GM12878 (cell line): ENCODE measurements at regions not wholly inside any gene's neighbourhood (a gene's known extent, or its start where the extent isn't known, plus 50 kb on each side); places are given as distances from the start of the nearest gene placed in this dataset.

Experiments
- ATAC-seq: fragments of 200-7000 bp; cut with Tn5 transposase; 3 replicates; pipeline ENCODE4 v1.9.1; 2020; ENCODE audit warnings: mild to moderate bottlenecking, moderate library complexity
- BruUV-seq: library from RNA; stranded (reverse); fragments of 400-500 nt; replicated peaks from 2 replicates; lab custom pipeline; 2021; lab: Mats Ljungman, UMichigan
- CTCF ChIA-PET: fragments of 300-600 bp; sonication (Branson Sonifier 250); formaldehyde crosslinking; extraction: SDS; loops from one replicate; lab custom pipeline; 2021; ENCODE audit warnings: inconsistent platforms; lab: Yijun Ruan, JAX
- POLR2A ChIA-PET: fragments of 350-600 bp; formaldehyde crosslinking; extraction: SDS; loops from one replicate; lab custom pipeline; 2021; ENCODE audit warnings: inconsistent platforms; lab: Charles Lee
- RAD21 ChIA-PET: fragments of 300-600 bp; sonication (Branson Sonifier 250); formaldehyde crosslinking; loops from one replicate; lab custom pipeline; 2023; ENCODE audit warnings: antibody characterized with exemption; ENCODE audit not compliant: unreplicated experiment; lab: Charles Lee
- SMC1A ChIA-PET: fragments of 300-600 bp; sonication (Branson Sonifier 250); formaldehyde crosslinking; loops from one replicate; lab custom pipeline; 2023; ENCODE audit not compliant: unreplicated experiment, uncharacterized antibody; lab: Charles Lee
- DNase-seq: peaks from one replicate; pipeline ENCODE4 v3.0.0-alpha.2; 2011; ENCODE audit warnings: low read depth, low spot score
- FAIRE-seq: peaks from 3 replicates; lab custom pipeline; 2011; peaks lifted over from hg19 to GRCh38; lab: Jason Lieb, UNC
- H2AFZ ChIP-seq: 2 replicates; pipeline ENCODE4 v1.6.0; 2011; ENCODE audit warnings: low read depth, low read length, control low read depth; ENCODE audit not compliant: control insufficient read depth
- H3K27ac ChIP-seq: 2 replicates; pipeline ENCODE4 v1.5.1; 2011; ENCODE audit warnings: control low read depth; ENCODE audit not compliant: control insufficient read depth, insufficient read depth
- H3K27me3 ChIP-seq, 2 experiments: replicated peaks in 1 of 2; 2 replicates each; pipeline versions ENCODE4 v1.6.0 to v1.6.1; 2011; ENCODE audit warnings: low read length in 1 of 2; ENCODE audit not compliant: control insufficient read depth in 2 of 2, insufficient read depth in 2 of 2
- H3K36me3 ChIP-seq, 2 experiments: 2 replicates each; pipeline ENCODE4 v1.5.1; 2011; ENCODE audit warnings: low read length in 1 of 2; ENCODE audit not compliant: control insufficient read depth in 2 of 2, insufficient read depth in 2 of 2
- H3K4me1 ChIP-seq: 2 replicates; pipeline ENCODE4 v1.6.1; 2011; ENCODE audit warnings: mild to moderate bottlenecking, low read length, moderate library complexity, mixed read lengths; ENCODE audit not compliant: control insufficient read depth, insufficient read depth
- H3K4me2 ChIP-seq: 2 replicates; pipeline ENCODE4 v1.6.0; 2011; ENCODE audit warnings: control low read depth; ENCODE audit not compliant: control insufficient read depth, insufficient read depth
- H3K4me3 ChIP-seq: fragments of 200-600 bp; sonication (generic); 2 replicates; pipeline ENCODE4 v1.5.1; 2016
- H3K79me2 ChIP-seq: 2 replicates; pipeline ENCODE4 v1.6.0; 2011; ENCODE audit warnings: low read length; ENCODE audit not compliant: control insufficient read depth, insufficient read depth
- H3K9ac ChIP-seq: 2 replicates; pipeline ENCODE4 v1.8.0; 2011; ENCODE audit warnings: low read length, control low read depth, mixed read lengths; ENCODE audit not compliant: control insufficient read depth, insufficient read depth
- H3K9me3 ChIP-seq: replicated peaks from 3 replicates; pipeline ENCODE4 v1.5.1; 2011; ENCODE audit warnings: mild to moderate bottlenecking, low read length; ENCODE audit not compliant: control insufficient read depth, insufficient read depth
- H4K20me1 ChIP-seq: 2 replicates; pipeline ENCODE4 v1.6.0; 2011; ENCODE audit not compliant: control insufficient read depth, insufficient read depth
- BCL11A ChIP-seq: IDR thresholded peaks from 2 replicates; pipeline ENCODE4 v1.6.1; 2011; ENCODE audit warnings: low read depth, low read length
- BHLHE40 ChIP-seq, 2 experiments: fragments of 450-650 bp in 1 of 2; IDR thresholded peaks; 2 replicates each; pipeline ENCODE4 v1.6.1; 2011 to 2017; ENCODE audit warnings: low read depth in 2 of 2, borderline replicate concordance in 1 of 2, improper control_type of control experiment in 1 of 2, low read length in 1 of 2, mild to moderate bottlenecking in 1 of 2
- CBFB ChIP-seq: IDR thresholded peaks from 2 replicates; pipeline ENCODE4 v1.6.1; 2016; ENCODE audit warnings: antibody characterized with exemption, low read depth
- CEBPB ChIP-seq, 2 experiments: fragments of 150-350 bp in 1 of 2; IDR thresholded peaks; 2 replicates each; pipeline ENCODE4 v1.6.1; 2012 to 2014; ENCODE audit warnings: low read depth in 2 of 2, low read length in 2 of 2, borderline replicate concordance in 1 of 2, inconsistent platforms in 1 of 2
- CREM ChIP-seq: IDR thresholded peaks from 2 replicates; pipeline ENCODE4 v1.6.1; 2014; ENCODE audit warnings: antibody characterized with exemption, low read depth
- ETV6 ChIP-seq, 2 experiments: fragments of 450-650 bp in 1 of 2; IDR thresholded peaks in 1 of 2; conservative IDR thresholded peaks in 1 of 2; 2 replicates each; pipeline ENCODE4 v1.6.1; 2014; ENCODE audit warnings: antibody characterized with exemption in 1 of 2, borderline replicate concordance in 1 of 2, low read depth in 1 of 2, mild to moderate bottlenecking in 1 of 2, moderate library complexity in 1 of 2
- LARP7 ChIP-seq: fragments of 450-650 bp; IDR thresholded peaks from 2 replicates; pipeline ENCODE4 v1.6.1; 2017; ENCODE audit warnings: mild to moderate bottlenecking
- MEF2A ChIP-seq: IDR thresholded peaks from 2 replicates; pipeline ENCODE4 v1.6.1; 2011; ENCODE audit warnings: low read depth, mild to moderate bottlenecking, low read length, moderate library complexity; ENCODE audit not compliant: insufficient read depth
- MTA3 ChIP-seq: IDR thresholded peaks from 2 replicates; pipeline ENCODE4 v1.6.1; 2012; ENCODE audit warnings: low read length, inconsistent platforms, borderline replicate concordance
- PAX8 ChIP-seq: fragments of 450-650 bp; IDR thresholded peaks from 2 replicates; pipeline ENCODE4 v1.6.1; 2017; ENCODE audit warnings: mild to moderate bottlenecking, moderate library complexity
- TARDBP ChIP-seq: IDR thresholded peaks from 2 replicates; pipeline ENCODE4 v1.6.1; 2016; ENCODE audit warnings: borderline replicate concordance
- in situ Hi-C: fragments of 300-500 bp; cut with MboI; formaldehyde crosslinking; loops from 9 replicates; pipeline ENCODE4 v1.14.3; 2018; ENCODE audit warnings: mixed read lengths
- intact Hi-C: fragments of 100-400 bp; cut with micrococcal nuclease; formaldehyde crosslinking; loops from one replicate; pipeline ENCODE4 v1.14.2; 2022; ENCODE audit not compliant: unreplicated experiment
- TF ChIP-seq, protein P1 (sequence below): IDR thresholded peaks from 2 replicates; pipeline ENCODE4 v1.6.1; 2012; ENCODE audit warnings: low read depth, low read length, improper control_type of control experiment
- TF ChIP-seq, protein P2 (sequence below): fragments of 450-650 bp; formaldehyde crosslinking; IDR thresholded peaks from 2 replicates; pipeline ENCODE4 v1.5.0; 2022; ENCODE audit warnings: mild to moderate bottlenecking, missing genetic modification characterization
- TF ChIP-seq, protein P3 (sequence below): fragments of 450-650 bp; IDR thresholded peaks from 2 replicates; pipeline ENCODE4 v1.6.1; 2017; ENCODE audit warnings: mild to moderate bottlenecking, low read depth, inconsistent platforms; ENCODE audit not compliant: poor library complexity, severe bottlenecking
- TF ChIP-seq, protein P4 (sequence below): fragments of 450-650 bp; IDR thresholded peaks from 2 replicates; pipeline ENCODE4 v1.6.1; 2016; ENCODE audit warnings: mild to moderate bottlenecking, moderate library complexity, borderline replicate concordance

DNA sequence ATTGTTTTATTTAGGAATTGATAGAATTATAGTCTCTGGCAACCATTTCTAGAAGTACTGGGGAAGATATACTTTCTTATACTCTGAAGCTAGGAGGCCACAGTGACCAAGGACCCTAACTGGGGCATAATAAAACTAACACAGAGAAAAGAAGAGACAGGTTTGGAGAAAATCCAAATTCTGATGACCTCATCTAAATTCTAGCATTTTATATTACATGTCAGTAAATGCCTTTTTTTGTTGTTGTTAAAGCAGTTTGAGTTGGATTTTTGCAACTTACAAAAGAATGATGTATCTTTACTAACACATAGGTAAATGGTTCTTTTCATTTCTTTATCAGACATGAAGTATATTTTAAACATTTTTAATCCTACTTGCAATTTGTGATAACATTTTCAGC, 933.3 kb downstream of the TMTC2 start:
- no TSS peak for BruUV-seq
- POLR2A ChIA-PET, result no interaction called here
- CTCF ChIA-PET, result no interaction called here
- Histone ChIP-seq H4K20me1 (no peaks in the 10 kb centered on the region), H3K4me2 (no peak overlapping the region), H3K27ac (no peak overlapping the region), H3K36me3 (no peaks in the 10 kb centered on the region), H3K9ac (no peak overlapping the region), H3K4me3 (no peak overlapping the region), H2AFZ (no peak overlapping the region), H3K27me3 (no peaks in the 10 kb centered on the region), H3K9me3 (no peaks in the 10 kb centered on the region), H3K79me2 (no peaks in the 10 kb centered on the region), H3K4me1 (no peaks in the 10 kb centered on the region)
- FAIRE-seq, result no peak
- SMC1A ChIA-PET, result interaction anchor here (1.0 kb wide), 1 partner anchor 848 kb away, joined by 3 read pairs; no protein-coding TSS in a partner anchor
- RAD21 ChIA-PET, result no interaction called here
- intact Hi-C loops, result no loop called here
- no peak for DNase-seq
- ATAC-seq, result no peak
- in situ Hi-C loops, result no loop called here
- TF ChIP-seq CREM, result no peak
- no peak for TF ChIP-seq CEBPB (IDR thresholded peaks at IDR 0.05; ENCODE audit: borderline replicate concordance in 1 of 2, low read depth in 2 of 2, low read length in 2 of 2)
- TF ChIP-seq, protein P1, sequence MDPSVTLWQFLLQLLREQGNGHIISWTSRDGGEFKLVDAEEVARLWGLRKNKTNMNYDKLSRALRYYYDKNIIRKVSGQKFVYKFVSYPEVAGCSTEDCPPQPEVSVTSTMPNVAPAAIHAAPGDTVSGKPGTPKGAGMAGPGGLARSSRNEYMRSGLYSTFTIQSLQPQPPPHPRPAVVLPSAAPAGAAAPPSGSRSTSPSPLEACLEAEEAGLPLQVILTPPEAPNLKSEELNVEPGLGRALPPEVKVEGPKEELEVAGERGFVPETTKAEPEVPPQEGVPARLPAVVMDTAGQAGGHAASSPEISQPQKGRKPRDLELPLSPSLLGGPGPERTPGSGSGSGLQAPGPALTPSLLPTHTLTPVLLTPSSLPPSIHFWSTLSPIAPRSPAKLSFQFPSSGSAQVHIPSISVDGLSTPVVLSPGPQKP, result no peak
- TF ChIP-seq, protein P2, sequence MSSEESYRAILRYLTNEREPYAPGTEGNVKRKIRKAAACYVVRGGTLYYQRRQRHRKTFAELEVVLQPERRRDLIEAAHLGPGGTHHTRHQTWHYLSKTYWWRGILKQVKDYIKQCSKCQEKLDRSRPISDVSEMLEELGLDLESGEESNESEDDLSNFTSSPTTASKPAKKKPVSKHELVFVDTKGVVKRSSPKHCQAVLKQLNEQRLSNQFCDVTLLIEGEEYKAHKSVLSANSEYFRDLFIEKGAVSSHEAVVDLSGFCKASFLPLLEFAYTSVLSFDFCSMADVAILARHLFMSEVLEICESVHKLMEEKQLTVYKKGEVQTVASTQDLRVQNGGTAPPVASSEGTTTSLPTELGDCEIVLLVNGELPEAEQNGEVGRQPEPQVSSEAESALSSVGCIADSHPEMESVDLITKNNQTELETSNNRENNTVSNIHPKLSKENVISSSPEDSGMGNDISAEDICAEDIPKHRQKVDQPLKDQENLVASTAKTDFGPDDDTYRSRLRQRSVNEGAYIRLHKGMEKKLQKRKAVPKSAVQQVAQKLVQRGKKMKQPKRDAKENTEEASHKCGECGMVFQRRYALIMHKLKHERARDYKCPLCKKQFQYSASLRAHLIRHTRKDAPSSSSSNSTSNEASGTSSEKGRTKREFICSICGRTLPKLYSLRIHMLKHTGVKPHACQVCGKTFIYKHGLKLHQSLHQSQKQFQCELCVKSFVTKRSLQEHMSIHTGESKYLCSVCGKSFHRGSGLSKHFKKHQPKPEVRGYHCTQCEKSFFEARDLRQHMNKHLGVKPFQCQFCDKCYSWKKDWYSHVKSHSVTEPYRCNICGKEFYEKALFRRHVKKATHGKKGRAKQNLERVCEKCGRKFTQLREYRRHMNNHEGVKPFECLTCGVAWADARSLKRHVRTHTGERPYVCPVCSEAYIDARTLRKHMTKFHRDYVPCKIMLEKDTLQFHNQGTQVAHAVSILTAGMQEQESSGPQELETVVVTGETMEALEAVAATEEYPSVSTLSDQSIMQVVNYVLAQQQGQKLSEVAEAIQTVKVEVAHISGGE (CRISPR knock-in tag), result no peak
- TF ChIP-seq MTA3, result no peak
- TF ChIP-seq TARDBP, result no peak
- no peak for TF ChIP-seq CBFB
- TF ChIP-seq BCL11A, result no peak
- no peak for TF ChIP-seq PAX8
- TF ChIP-seq, protein P3, sequence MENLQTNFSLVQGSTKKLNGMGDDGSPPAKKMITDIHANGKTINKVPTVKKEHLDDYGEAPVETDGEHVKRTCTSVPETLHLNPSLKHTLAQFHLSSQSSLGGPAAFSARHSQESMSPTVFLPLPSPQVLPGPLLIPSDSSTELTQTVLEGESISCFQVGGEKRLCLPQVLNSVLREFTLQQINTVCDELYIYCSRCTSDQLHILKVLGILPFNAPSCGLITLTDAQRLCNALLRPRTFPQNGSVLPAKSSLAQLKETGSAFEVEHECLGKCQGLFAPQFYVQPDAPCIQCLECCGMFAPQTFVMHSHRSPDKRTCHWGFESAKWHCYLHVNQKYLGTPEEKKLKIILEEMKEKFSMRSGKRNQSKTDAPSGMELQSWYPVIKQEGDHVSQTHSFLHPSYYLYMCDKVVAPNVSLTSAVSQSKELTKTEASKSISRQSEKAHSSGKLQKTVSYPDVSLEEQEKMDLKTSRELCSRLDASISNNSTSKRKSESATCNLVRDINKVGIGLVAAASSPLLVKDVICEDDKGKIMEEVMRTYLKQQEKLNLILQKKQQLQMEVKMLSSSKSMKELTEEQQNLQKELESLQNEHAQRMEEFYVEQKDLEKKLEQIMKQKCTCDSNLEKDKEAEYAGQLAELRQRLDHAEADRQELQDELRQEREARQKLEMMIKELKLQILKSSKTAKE, result no peak
- no peak for TF ChIP-seq LARP7
- no peak for TF ChIP-seq MEF2A
- TF ChIP-seq, protein P4, sequence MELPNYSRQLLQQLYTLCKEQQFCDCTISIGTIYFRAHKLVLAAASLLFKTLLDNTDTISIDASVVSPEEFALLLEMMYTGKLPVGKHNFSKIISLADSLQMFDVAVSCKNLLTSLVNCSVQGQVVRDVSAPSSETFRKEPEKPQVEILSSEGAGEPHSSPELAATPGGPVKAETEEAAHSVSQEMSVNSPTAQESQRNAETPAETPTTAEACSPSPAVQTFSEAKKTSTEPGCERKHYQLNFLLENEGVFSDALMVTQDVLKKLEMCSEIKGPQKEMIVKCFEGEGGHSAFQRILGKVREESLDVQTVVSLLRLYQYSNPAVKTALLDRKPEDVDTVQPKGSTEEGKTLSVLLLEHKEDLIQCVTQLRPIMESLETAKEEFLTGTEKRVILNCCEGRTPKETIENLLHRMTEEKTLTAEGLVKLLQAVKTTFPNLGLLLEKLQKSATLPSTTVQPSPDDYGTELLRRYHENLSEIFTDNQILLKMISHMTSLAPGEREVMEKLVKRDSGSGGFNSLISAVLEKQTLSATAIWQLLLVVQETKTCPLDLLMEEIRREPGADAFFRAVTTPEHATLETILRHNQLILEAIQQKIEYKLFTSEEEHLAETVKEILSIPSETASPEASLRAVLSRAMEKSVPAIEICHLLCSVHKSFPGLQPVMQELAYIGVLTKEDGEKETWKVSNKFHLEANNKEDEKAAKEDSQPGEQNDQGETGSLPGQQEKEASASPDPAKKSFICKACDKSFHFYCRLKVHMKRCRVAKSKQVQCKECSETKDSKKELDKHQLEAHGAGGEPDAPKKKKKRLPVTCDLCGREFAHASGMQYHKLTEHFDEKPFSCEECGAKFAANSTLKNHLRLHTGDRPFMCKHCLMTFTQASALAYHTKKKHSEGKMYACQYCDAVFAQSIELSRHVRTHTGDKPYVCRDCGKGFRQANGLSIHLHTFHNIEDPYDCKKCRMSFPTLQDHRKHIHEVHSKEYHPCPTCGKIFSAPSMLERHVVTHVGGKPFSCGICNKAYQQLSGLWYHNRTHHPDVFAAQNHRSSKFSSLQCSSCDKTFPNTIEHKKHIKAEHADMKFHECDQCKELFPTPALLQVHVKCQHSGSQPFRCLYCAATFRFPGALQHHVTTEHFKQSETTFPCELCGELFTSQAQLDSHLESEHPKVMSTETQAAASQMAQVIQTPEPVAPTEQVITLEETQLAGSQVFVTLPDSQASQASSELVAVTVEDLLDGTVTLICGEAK, result no peak
- TF ChIP-seq BHLHE40 (IDR thresholded peaks at IDR 0.05; ENCODE audit: borderline replicate concordance in 1 of 2, low read depth in 2 of 2, low read length in 1 of 2), result no peak
- no peak for TF ChIP-seq ETV6 (conservative IDR thresholded peaks at IDR 0.05 in 1 of 2, IDR thresholded peaks at IDR 0.05 in 1 of 2; ENCODE audit: borderline replicate concordance in 1 of 2, low read depth in 1 of 2)
